ENCODE measurements at regions not wholly inside any gene's neighbourhood (a gene's known extent, or its start where the extent isn't known, plus 50 kb on each side); places are given as distances from the start of the nearest gene placed in this dataset.

GRCh38 chr11:91585035-91585801 is 639.4 kb upstream of the FAT3 start:
- 82% methylated on average over 4 of the region's 4 CpGs for WGBS (ENCODE audit: low lambda C conversion rate, missing lambda C conversion rate)
- TF ChIP-seq EZH2phosphoT487 (IDR thresholded peaks at IDR 0.05; ENCODE audit: low read depth, severe bottlenecking, unreplicated experiment) (no peak), CTCF (IDR thresholded peaks at IDR 0.05; ENCODE audit: poor library complexity) (no peak), EZH2 (IDR thresholded peaks at IDR 0.05; ENCODE audit: borderline replicate concordance) (no peak)

GRCh38 chr11:91563176-91563575 is 661.4 kb upstream of the FAT3 start:
- TF ChIP-seq EZH2phosphoT487 (IDR thresholded peaks at IDR 0.05; ENCODE audit: low read depth, severe bottlenecking, unreplicated experiment), result no peak
- no peak for TF ChIP-seq CTCF (IDR thresholded peaks at IDR 0.05; ENCODE audit: poor library complexity)
- no peak for TF ChIP-seq EZH2 (IDR thresholded peaks at IDR 0.05; ENCODE audit: borderline replicate concordance)
- Histone ChIP-seq H4K20me1 (ENCODE audit: insufficient read depth, poor library complexity, severe bottlenecking) (no peaks in the 10 kb centered on the region), H3K4me2 (no peak overlapping the region), H3K79me2 (no peaks in the 10 kb centered on the region), H3K27ac (no peak overlapping the region), H3K36me3 (replicated peaks; ENCODE audit: insufficient read depth, low read depth) (no peaks in the 10 kb centered on the region), H3K4me3 (no peak overlapping the region), H3K9me2 (replicated peaks; ENCODE audit: insufficient read depth) (no peaks in the 10 kb centered on the region), H2AFZ (no peak overlapping the region), H3K27me3 (no peaks in the 10 kb centered on the region), H3K9me3 (ENCODE audit: low read depth) (no peaks in the 10 kb centered on the region), H3K4me1 (ENCODE audit: insufficient read depth) (no peaks in the 10 kb centered on the region)
- WGBS (ENCODE audit: low lambda C conversion rate, missing lambda C conversion rate), result 100% methylated on average over 1 of the region's 1 CpG
- DNase-seq (ENCODE audit: low spot score), result no peak

More at GRCh38 chr11:91585035-91585801, 639.4 kb upstream of the FAT3 start:
- Histone ChIP-seq H3K9me3 (ENCODE audit: low read depth) (no peaks in the 10 kb centered on the region), H3K79me2 (no peaks in the 10 kb centered on the region), H4K20me1 (ENCODE audit: insufficient read depth, poor library complexity, severe bottlenecking) (no peaks in the 10 kb centered on the region), H3K27ac (no peak overlapping the region), H3K9me2 (replicated peaks; ENCODE audit: insufficient read depth) (no peaks in the 10 kb centered on the region), H3K4me2 (no peak overlapping the region), H3K27me3 (no peaks in the 10 kb centered on the region), H3K4me1 (ENCODE audit: insufficient read depth) (peaks cover 4% of the 10 kb centered on the region), H3K4me3 (no peak overlapping the region), H2AFZ (no peak overlapping the region), H3K36me3 (replicated peaks; ENCODE audit: insufficient read depth, low read depth) (no peaks in the 10 kb centered on the region)
- no peak for DNase-seq (ENCODE audit: low spot score)

GRCh38 chr11:91560434-91560833 is 664.2 kb upstream of the FAT3 start:
- H3K27me3 ChIP-seq, result no peaks in the 10 kb centered on the region
- no peaks in the 10 kb centered on the region for H3K9me2 ChIP-seq (replicated peaks; ENCODE audit: insufficient read depth)
- no peaks in the 10 kb centered on the region for H3K79me2 ChIP-seq
- no peaks in the 10 kb centered on the region for H3K4me1 ChIP-seq (ENCODE audit: insufficient read depth)
- H2AFZ ChIP-seq, result no peak overlapping the region
- H3K9me3 ChIP-seq (ENCODE audit: low read depth), result no peaks in the 10 kb centered on the region
- H3K4me3 ChIP-seq, result no peak overlapping the region
- no peak for TF ChIP-seq CTCF (IDR thresholded peaks at IDR 0.05; ENCODE audit: poor library complexity)
- TF ChIP-seq EZH2 (IDR thresholded peaks at IDR 0.05; ENCODE audit: borderline replicate concordance), result no peak
- no peak for TF ChIP-seq EZH2phosphoT487 (IDR thresholded peaks at IDR 0.05; ENCODE audit: low read depth, severe bottlenecking, unreplicated experiment)
- 95% methylated on average over 2 of the region's 2 CpGs for WGBS (ENCODE audit: low lambda C conversion rate, missing lambda C conversion rate)
- H4K20me1 ChIP-seq (ENCODE audit: insufficient read depth, poor library complexity, severe bottlenecking), result no peaks in the 10 kb centered on the region
- H3K4me2 ChIP-seq, result no peak overlapping the region
- DNase-seq (ENCODE audit: low spot score), result no peak
- H3K27ac ChIP-seq, result no peak overlapping the region
- H3K36me3 ChIP-seq (replicated peaks; ENCODE audit: insufficient read depth, low read depth), result no peaks in the 10 kb centered on the region

Measured in hepatocyte (in vitro differentiated cells).